ENCODE measurements at regions not wholly inside any gene's neighbourhood (a gene's known extent, or its start where the extent isn't known, plus 50 kb on each side); places are given as distances from the start of the nearest gene placed in this dataset. TPM values are rescaled to one million over a fixed set of nuclear protein-coding genes. Genes with fewer than 3 reads are reported as not detected.

- H3K4me3 ChIP-seq = no peak overlapping the region
- no peaks in the 10 kb centered on the region for H3K4me1 ChIP-seq
- H3K36me3 ChIP-seq = no peaks in the 10 kb centered on the region
- DNase-seq = no peak
- intact Hi-C loops (cut with DNase I; ENCODE audit: low total_unique reads) = no loop called here
- H3K9me3 ChIP-seq = no peaks in the 10 kb centered on the region
- H3K27ac ChIP-seq = no peak overlapping the region
- no peaks in the 10 kb centered on the region for H3K27me3 ChIP-seq
- TF ChIP-seq CTCF (IDR thresholded peaks at IDR 0.05) = no peak
- TF ChIP-seq POLR2A (IDR thresholded peaks at IDR 0.05) = no peak
These were observed 53.0 kb upstream of the NKX1-1 start for GRCh38 chr4:1459081-1459721.

- no peak overlapping the region for H3K4me3 ChIP-seq
- no peak overlapping the region for H3K27ac ChIP-seq
- intact Hi-C loops (cut with DNase I; ENCODE audit: low total_unique reads) = no loop called here
- no peak for DNase-seq
- no peaks in the 10 kb centered on the region for H3K9me3 ChIP-seq
- no peak for TF ChIP-seq CTCF (IDR thresholded peaks at IDR 0.05)
- TF ChIP-seq POLR2A (IDR thresholded peaks at IDR 0.05) = no peak
- H3K36me3 ChIP-seq = no peaks in the 10 kb centered on the region
- no peaks in the 10 kb centered on the region for H3K4me1 ChIP-seq
- H3K27me3 ChIP-seq = no peaks in the 10 kb centered on the region
These were observed 52.3 kb upstream of the NKX1-1 start for GRCh38 chr4:1458581-1458980.

Small RNA genes lying in the stretch of these regions (small RNA-seq; reads per million reads assigned to genes)
- gene AC147067.2 = not detected

Measured in uterus (tissue), 3 donors.